Tibial artery (tissue), 4 donors: ENCODE measurements at regions not wholly inside any gene's neighbourhood (a gene's known extent, or its start where the extent isn't known, plus 50 kb on each side); places are given as distances from the start of the nearest gene placed in this dataset.

Source experiments
- DNase-seq, 2 donors: peaks; one replicate each; pipeline ENCODE4 v3.0.0-alpha.2; 2019
- H3K27ac ChIP-seq, 2 donors: fragments of 200-600 bp; sonication (generic) in 1 of 2; 1 replicate in 1 of 2; 2 replicates in 1 of 2; pipeline ENCODE4 v1.5.1; 2018 to 2019; ENCODE audit warnings: mild to moderate bottlenecking in 1 of 2
- H3K27me3 ChIP-seq, 2 donors: fragments of 200-600 bp; sonication (generic) in 1 of 2; one replicate each; pipeline versions ENCODE4 v1.5.1 to v1.6.0; 2016 to 2019
- H3K36me3 ChIP-seq, 3 donors: fragments of 200-600 bp; sonication (generic) in 2 of 3; one replicate each; pipeline ENCODE4 v1.5.1; 2016 to 2019; ENCODE audit warnings: mild to moderate bottlenecking in 2 of 3
- H3K4me1 ChIP-seq, 4 donors: fragments of 200-600 bp; sonication (generic) in 2 of 4; 1 replicate in 3 of 4; 2 replicates in 1 of 4; pipeline ENCODE4 v1.5.1; 2016 to 2019
- H3K4me3 ChIP-seq, 2 donors: fragments of 200-600 bp; sonication (generic) in 1 of 2; 1 replicate in 1 of 2; 2 replicates in 1 of 2; pipeline ENCODE4 v1.5.1; 2018 to 2019; ENCODE audit warnings: mild to moderate bottlenecking in 2 of 2
- H3K9me3 ChIP-seq, 3 donors: fragments of 200-600 bp; sonication (generic) in 1 of 3; one replicate each; pipeline ENCODE4 v1.5.1; 2016 to 2019
- intact Hi-C: fragments of 100-400 bp; cut with DNase I; formaldehyde crosslinking; loops from one replicate; pipeline ENCODE4 v1.15.0; 2023; ENCODE audit warnings: low total_unique reads
- TF ChIP-seq, protein P1 (sequence below), 2 experiments: fragments of 200-600 bp in 1 of 2; fragments of 450-650 bp in 1 of 2; IDR thresholded peaks; one replicate each; pipeline ENCODE4 v1.5.1; 2017 to 2019; ENCODE audit warnings: antibody characterized with exemption in 2 of 2, mild to moderate bottlenecking in 1 of 2, moderate library complexity in 1 of 2

DNA sequence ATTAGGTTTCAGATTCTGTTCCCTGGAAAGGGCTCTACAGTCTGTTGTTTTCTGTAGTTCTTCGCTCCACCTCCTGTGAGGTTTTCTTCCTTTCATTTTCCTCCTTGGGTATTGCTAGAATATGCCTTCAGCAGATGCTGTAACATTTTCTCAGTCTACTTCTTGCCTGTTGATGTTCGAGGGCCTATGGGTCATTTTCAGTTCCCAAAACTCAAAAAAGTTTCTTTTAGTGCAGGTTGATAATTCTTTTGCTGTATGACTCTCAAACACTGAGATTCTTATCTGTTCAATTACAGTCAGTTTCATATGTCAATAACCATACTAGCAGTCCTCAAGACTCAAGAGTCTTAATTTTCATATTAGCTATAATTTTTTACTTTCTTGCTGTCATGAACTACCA lies 268.3 kb downstream of the RFC3 start:
- Histone ChIP-seq H3K4me3 (no peak overlapping the region), H3K36me3 (no peaks in the 10 kb centered on the region), H3K27me3 (no peaks in the 10 kb centered on the region), H3K9me3 (no peaks in the 10 kb centered on the region), H3K27ac (no peak overlapping the region), H3K4me1 (no peaks in the 10 kb centered on the region)
- intact Hi-C loops, result no loop called here
- DNase-seq, result no peak
- TF ChIP-seq, protein P1, sequence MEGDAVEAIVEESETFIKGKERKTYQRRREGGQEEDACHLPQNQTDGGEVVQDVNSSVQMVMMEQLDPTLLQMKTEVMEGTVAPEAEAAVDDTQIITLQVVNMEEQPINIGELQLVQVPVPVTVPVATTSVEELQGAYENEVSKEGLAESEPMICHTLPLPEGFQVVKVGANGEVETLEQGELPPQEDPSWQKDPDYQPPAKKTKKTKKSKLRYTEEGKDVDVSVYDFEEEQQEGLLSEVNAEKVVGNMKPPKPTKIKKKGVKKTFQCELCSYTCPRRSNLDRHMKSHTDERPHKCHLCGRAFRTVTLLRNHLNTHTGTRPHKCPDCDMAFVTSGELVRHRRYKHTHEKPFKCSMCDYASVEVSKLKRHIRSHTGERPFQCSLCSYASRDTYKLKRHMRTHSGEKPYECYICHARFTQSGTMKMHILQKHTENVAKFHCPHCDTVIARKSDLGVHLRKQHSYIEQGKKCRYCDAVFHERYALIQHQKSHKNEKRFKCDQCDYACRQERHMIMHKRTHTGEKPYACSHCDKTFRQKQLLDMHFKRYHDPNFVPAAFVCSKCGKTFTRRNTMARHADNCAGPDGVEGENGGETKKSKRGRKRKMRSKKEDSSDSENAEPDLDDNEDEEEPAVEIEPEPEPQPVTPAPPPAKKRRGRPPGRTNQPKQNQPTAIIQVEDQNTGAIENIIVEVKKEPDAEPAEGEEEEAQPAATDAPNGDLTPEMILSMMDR (IDR thresholded peaks at IDR 0.05), result no peak

DNA sequence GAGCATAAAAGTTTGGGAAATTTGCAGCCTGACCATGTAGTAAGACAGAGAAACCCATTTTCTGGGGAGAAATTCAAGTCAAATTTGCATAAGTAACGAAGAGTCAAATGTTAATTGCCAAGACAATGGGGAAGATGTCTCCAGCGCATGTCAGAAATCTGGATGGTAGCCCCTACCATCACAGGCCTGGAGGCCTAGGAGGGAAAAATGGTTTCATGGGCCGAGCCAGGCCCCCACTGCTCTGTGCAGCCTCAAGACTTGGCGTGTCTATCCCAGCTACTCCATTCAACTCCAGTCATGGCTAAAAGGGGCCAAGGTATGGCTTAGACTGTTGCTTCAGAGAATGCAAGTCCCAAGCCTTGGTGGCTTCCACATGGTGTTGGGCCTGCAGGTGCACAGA lies 269.8 kb downstream of the RFC3 start:
- TF ChIP-seq, protein P1 (IDR thresholded peaks at IDR 0.05), result no peak

DNA sequence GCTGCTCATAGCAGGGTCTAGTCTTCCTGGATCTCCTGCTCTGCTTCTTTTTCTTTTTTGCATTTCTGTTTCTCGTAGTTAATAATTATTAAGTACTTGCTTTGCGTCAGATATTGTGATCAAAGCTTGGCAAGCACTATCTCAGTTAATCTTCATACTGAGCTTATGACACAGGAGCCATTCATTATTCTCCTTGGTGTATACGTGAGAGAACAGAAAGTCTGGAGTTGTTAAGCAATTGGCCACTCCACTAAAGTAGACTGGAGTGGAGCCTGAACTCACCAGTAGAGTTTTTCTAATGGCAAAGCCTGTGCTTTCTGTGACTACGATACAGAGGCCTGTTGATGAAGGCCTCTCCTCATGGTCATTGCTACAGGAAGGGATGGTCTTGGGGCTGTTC lies 285.9 kb downstream of the RFC3 start:
- Histone ChIP-seq H3K36me3 (no peaks in the 10 kb centered on the region), H3K4me3 (no peak overlapping the region), H3K9me3 (no peaks in the 10 kb centered on the region), H3K4me1 (no peaks in the 10 kb centered on the region), H3K27me3 (no peaks in the 10 kb centered on the region), H3K27ac (no peak overlapping the region)
- intact Hi-C loops, result no loop called here
- DNase-seq, result no peak
- TF ChIP-seq, protein P1 (IDR thresholded peaks at IDR 0.05), result no peak

More for the DNA sequence above, 269.8 kb downstream of the RFC3 start:
- intact Hi-C loops, result no loop called here
- H3K27ac ChIP-seq, result no peak overlapping the region
- H3K9me3 ChIP-seq, result no peaks in the 10 kb centered on the region
- no peaks in the 10 kb centered on the region for H3K4me1 ChIP-seq
- no peaks in the 10 kb centered on the region for H3K27me3 ChIP-seq
- H3K4me3 ChIP-seq, result no peak overlapping the region
- no peak for DNase-seq
- no peaks in the 10 kb centered on the region for H3K36me3 ChIP-seq

DNA sequence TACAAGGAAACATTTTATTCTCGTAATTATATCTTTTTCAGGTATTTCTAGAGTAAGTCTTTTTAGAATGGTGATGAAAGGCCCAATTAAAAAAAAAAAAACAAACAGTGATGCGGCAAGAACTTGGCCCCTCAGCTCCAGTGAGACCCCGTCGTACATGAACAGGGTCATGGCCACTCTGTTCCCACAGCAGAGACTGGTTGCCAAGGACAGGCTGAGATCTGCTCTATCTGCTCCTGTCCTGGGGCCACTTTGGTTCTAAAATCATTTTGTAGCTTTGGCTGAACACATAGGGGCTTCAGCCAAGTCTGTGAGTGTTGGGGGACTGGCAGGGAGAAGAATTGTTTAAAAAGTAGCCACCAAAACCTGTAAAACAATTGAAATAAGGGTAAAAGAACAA lies 286.9 kb downstream of the RFC3 start:
- Histone ChIP-seq H3K4me3 (no peak overlapping the region), H3K27ac (no peak overlapping the region), H3K36me3 (no peaks in the 10 kb centered on the region), H3K9me3 (peaks cover 0 to 9% (median 0%) of the 10 kb centered on the region in 3 donors), H3K27me3 (no peaks in the 10 kb centered on the region), H3K4me1 (no peaks in the 10 kb centered on the region)
- TF ChIP-seq, protein P1 (IDR thresholded peaks at IDR 0.05), result no peak
- intact Hi-C loops, result no loop called here
- no peak for DNase-seq

DNA sequence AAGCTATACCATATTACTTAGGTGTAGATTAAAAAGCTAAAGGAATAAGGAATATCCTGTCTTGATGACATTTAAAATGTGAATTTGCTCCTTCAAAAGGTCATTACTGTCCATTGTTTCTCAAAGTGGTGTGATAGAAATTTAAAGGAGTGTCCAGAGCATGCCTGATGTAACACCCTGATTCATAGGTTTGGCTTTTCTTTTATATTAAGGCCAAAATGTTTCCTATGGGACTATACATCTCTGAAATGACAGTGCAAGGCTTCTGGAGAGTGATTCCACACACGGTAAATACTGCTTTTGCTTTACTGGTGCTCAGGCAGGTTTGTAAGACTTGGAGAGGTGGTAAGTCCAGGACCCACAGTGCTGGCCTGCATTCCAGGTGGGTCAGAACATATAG lies 289.9 kb downstream of the RFC3 start:
- intact Hi-C loops, result no loop called here
- Histone ChIP-seq H3K27ac (no peak overlapping the region), H3K4me3 (no peak overlapping the region), H3K9me3 (peaks cover 0 to 10% (median 0%) of the 10 kb centered on the region in 3 donors), H3K36me3 (no peaks in the 10 kb centered on the region), H3K27me3 (no peaks in the 10 kb centered on the region), H3K4me1 (no peaks in the 10 kb centered on the region)
- TF ChIP-seq, protein P1 (IDR thresholded peaks at IDR 0.05), result no peak
- DNase-seq, result no peak

DNA sequence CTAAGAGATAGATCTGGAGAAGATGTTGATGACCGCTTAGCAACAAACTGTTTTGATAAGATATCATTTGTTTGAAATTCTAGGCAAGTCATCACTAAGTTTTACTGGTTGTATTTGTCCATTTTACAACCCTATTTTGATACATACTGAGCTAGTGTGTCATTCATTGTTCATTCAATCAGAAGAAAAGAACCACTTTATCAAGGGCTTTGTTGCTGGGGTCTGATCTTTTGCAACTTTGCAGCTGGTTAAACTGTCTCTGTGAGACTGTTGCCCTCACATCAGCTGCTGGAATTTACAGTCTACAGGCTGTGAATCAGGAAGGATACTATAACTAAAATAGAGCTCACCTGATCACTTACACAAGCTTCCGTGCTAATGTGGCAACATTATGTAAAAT lies 290.5 kb downstream of the RFC3 start:
- no peak overlapping the region for H3K4me3 ChIP-seq
- intact Hi-C loops, result no loop called here

More for the DNA sequence above, 290.5 kb downstream of the RFC3 start:
- TF ChIP-seq, protein P1 (IDR thresholded peaks at IDR 0.05), result no peak
- Histone ChIP-seq H3K27me3 (no peaks in the 10 kb centered on the region), H3K9me3 (peaks cover 0 to 10% (median 0%) of the 10 kb centered on the region in 3 donors), H3K36me3 (no peaks in the 10 kb centered on the region), H3K4me1 (no peaks in the 10 kb centered on the region), H3K27ac (no peak overlapping the region)
- DNase-seq, result no peak
